D721Med (cell line): ENCODE measurements at regions not wholly inside any gene's neighbourhood (a gene's known extent, or its start where the extent isn't known, plus 50 kb on each side); places are given as distances from the start of the nearest gene placed in this dataset.

Source experiments
- DNase-seq: peaks from one replicate; pipeline ENCODE4 v3.0.0; 2011; ENCODE audit warnings: low spot score; ENCODE audit not compliant: insufficient read length
- FAIRE-seq: peaks from 2 replicates; lab custom pipeline; 2011; peaks lifted over from hg19 to GRCh38; lab: Jason Lieb, UNC
- CTCF ChIP-seq: IDR thresholded peaks from 2 replicates; pipeline ENCODE4 v1.5.1; 2012; ENCODE audit warnings: mild to moderate bottlenecking, control low read depth; ENCODE audit not compliant: insufficient read depth; ENCODE audit errors: missing control alignments

- FAIRE-seq (no peak), DNase-seq (no peak)
- TF ChIP-seq CTCF: no peak
Observed at GRCh38 chr17:83152745-83153611, 73.6 kb downstream of the METRNL start.

- FAIRE-seq (no peak), DNase-seq (no peak)
- TF ChIP-seq CTCF: no peak
Observed at GRCh38 chr17:83153681-83154310, 74.4 kb downstream of the METRNL start.

GRCh38 chr17:83154311-83155127 is 75.1 kb downstream of the METRNL start:
- DNase-seq (no peak), FAIRE-seq (no peak)
- TF ChIP-seq CTCF: no peak

- no peak for FAIRE-seq
Observed at GRCh38 chr17:83155128-83156121, 76.0 kb downstream of the METRNL start.

GRCh38 chr17:83156408-83156807 is 77.0 kb downstream of the METRNL start:
- no peak for TF ChIP-seq CTCF
- FAIRE-seq: no peak
- no peak for DNase-seq

More at GRCh38 chr17:83155128-83156121, 76.0 kb downstream of the METRNL start:
- TF ChIP-seq CTCF: no peak
- no peak for DNase-seq
